Adrenal gland (tissue), 5 donors: ENCODE measurements at regions not wholly inside any gene's neighbourhood (a gene's known extent, or its start where the extent isn't known, plus 50 kb on each side); places are given as distances from the start of the nearest gene placed in this dataset.

Experiments
- POLR2A ChIP-seq, 2 donors: fragments of 450-650 bp; IDR thresholded peaks; one replicate each; pipeline ENCODE4 v1.6.1; 2017; ENCODE audit warnings: antibody characterized with exemption in 2 of 2, mild to moderate bottlenecking in 2 of 2, moderate library complexity in 1 of 2
- TF ChIP-seq, protein P1 (sequence below), 6 experiments: fragments of 450-650 bp in 4 of 6; fragments of 200-600 bp in 2 of 6; sonication (generic) in 1 of 6; IDR thresholded peaks; 1 replicate in 5 of 6; 2 replicates in 1 of 6; pipeline versions ENCODE4 v1.5.1 to v1.8.0; 2016 to 2021; ENCODE audit warnings: antibody characterized with exemption in 6 of 6, mild to moderate bottlenecking in 2 of 6, moderate library complexity in 1 of 6
- donor health status: DM: no; HTN: no; CAD: no.

DNA sequence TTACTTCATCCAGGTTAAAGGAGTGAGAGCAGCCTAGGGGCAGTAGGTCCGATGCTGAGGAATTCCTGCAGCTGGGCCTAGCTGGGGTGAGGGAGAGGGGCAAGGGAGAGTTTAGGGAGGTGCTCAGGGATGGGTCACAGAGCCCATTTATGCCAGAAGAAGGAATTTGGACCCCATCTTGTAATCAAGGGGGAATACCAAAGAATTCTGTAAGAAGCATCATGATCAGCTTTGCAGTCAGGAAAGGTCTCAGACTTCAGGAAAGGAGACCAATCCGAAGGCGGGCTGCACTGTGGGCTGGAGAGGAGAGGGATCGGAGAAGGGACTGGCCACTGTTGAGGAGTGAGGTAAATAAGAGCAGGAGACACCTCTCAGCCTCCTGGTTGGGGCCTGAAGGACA is 566.6 kb upstream of the MGMT start:
- TF ChIP-seq, protein P1, sequence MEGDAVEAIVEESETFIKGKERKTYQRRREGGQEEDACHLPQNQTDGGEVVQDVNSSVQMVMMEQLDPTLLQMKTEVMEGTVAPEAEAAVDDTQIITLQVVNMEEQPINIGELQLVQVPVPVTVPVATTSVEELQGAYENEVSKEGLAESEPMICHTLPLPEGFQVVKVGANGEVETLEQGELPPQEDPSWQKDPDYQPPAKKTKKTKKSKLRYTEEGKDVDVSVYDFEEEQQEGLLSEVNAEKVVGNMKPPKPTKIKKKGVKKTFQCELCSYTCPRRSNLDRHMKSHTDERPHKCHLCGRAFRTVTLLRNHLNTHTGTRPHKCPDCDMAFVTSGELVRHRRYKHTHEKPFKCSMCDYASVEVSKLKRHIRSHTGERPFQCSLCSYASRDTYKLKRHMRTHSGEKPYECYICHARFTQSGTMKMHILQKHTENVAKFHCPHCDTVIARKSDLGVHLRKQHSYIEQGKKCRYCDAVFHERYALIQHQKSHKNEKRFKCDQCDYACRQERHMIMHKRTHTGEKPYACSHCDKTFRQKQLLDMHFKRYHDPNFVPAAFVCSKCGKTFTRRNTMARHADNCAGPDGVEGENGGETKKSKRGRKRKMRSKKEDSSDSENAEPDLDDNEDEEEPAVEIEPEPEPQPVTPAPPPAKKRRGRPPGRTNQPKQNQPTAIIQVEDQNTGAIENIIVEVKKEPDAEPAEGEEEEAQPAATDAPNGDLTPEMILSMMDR (IDR thresholded peaks at IDR 0.05), result no peak
- TF ChIP-seq POLR2A (IDR thresholded peaks at IDR 0.05), result no peak
